ENCODE measurements at regions not wholly inside any gene's neighbourhood (a gene's known extent, or its start where the extent isn't known, plus 50 kb on each side); places are given as distances from the start of the nearest gene placed in this dataset.

DNA sequence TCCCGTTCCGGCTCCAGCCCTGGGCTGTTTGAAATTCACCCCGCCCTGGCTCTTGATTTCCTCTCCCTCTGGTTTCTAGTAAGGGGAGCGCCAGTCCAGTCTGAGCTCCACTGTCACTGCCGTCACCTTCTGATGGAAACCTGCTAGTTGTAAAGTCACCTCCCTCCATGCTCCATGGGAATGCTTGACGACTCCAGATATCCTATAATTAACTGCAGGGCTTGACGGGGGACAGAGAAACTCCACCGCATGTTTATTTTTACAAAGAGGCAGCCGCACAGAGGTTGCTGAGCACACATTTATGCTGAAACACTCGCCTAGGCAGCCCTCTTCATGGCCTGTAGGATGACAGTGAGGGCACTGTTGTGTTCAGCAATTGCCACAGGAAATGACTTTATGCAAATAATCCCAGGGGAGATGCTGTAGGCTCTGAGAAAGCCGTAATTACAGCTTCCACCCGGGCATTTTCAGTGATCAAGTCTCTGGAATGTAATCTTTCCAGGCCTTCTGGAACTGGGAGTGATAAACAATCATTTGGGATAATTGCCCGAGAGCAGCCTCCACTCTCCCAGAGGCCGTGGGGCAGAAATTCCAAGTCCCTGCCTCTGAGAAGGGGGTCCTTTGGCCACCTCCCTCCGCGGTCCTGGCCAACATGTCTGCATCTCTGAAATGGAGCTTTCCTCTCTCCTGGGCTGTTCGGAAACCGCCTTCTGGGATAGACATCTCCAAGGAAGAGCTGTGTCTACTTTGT is 300.5 kb downstream of the KLF6 start:
- Histone ChIP-seq H3K36me3 (no peaks in the 10 kb centered on the region), H3K4me1 (no peaks in the 10 kb centered on the region), H3K4me3 (no peak overlapping the region), H3K27me3 (no peaks in the 10 kb centered on the region), H3K9me3 (no peaks in the 10 kb centered on the region), H3K27ac (no peak overlapping the region)
- no peak for DNase-seq
- TF ChIP-seq, protein P1, sequence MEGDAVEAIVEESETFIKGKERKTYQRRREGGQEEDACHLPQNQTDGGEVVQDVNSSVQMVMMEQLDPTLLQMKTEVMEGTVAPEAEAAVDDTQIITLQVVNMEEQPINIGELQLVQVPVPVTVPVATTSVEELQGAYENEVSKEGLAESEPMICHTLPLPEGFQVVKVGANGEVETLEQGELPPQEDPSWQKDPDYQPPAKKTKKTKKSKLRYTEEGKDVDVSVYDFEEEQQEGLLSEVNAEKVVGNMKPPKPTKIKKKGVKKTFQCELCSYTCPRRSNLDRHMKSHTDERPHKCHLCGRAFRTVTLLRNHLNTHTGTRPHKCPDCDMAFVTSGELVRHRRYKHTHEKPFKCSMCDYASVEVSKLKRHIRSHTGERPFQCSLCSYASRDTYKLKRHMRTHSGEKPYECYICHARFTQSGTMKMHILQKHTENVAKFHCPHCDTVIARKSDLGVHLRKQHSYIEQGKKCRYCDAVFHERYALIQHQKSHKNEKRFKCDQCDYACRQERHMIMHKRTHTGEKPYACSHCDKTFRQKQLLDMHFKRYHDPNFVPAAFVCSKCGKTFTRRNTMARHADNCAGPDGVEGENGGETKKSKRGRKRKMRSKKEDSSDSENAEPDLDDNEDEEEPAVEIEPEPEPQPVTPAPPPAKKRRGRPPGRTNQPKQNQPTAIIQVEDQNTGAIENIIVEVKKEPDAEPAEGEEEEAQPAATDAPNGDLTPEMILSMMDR (IDR thresholded peaks at IDR 0.05), result no peak
- TF ChIP-seq POLR2A (IDR thresholded peaks at IDR 0.05), result no peak
- WGBS (ENCODE audit: insufficient coverage, low coverage, low lambda C conversion rate, missing lambda C conversion rate), result 55% methylated on average over 13 of the region's 18 CpGs
- intact Hi-C loops (cut with DNase I), result no loop called here
- ATAC-seq, result no peak

DNA sequence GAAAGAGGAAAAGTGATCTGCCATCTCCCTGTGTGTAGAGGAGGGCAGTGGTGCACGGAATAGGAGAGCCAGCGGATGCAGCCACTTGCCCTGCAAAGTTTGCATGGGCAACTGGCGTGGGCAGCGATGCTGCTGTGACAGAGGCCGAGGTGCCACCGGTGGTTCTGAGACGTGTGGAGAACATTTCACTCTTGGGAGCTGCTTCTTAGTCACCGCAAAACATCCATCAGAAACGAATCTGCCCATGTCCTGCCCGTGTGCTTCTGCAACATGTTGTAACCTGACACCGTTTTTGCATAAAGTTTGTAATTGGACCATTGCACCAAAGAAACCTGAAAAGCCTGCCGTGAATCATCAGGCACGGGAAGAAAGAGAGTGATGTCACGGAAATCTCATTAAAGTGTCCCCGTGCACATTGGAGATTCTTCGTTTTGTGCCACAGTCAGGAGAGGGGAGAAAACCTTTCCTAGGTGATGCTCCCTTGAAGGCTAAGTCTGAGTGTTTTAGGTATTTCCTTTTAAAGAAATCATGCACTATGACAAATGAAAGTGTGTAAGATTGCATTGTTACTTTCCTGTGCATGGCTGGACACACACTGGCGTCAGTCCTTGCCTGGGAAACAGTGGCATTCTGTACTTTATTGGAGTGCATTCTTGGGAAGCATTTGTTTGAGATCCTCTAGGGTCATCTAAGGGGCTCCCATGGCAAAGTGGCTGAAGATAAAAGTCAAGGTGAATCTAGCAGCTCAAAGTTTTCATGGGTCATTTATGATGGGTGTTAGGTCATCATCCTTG is 302.6 kb downstream of the KLF6 start:
- Histone ChIP-seq H3K9me3 (no peaks in the 10 kb centered on the region), H3K27me3 (no peaks in the 10 kb centered on the region), H3K36me3 (no peaks in the 10 kb centered on the region), H3K4me1 (no peaks in the 10 kb centered on the region), H3K4me3 (no peak overlapping the region), H3K27ac (no peak overlapping the region)
- no peak for DNase-seq
- ATAC-seq, result peak; percentile 71 to 80 (median 74)
- intact Hi-C loops (cut with DNase I), result no loop called here
- TF ChIP-seq, protein P1 (IDR thresholded peaks at IDR 0.05), result no peak
- TF ChIP-seq POLR2A (IDR thresholded peaks at IDR 0.05), result no peak
- WGBS (ENCODE audit: insufficient coverage, low coverage, low lambda C conversion rate, missing lambda C conversion rate), result 10% methylated on average over 9 of the region's 17 CpGs

DNA sequence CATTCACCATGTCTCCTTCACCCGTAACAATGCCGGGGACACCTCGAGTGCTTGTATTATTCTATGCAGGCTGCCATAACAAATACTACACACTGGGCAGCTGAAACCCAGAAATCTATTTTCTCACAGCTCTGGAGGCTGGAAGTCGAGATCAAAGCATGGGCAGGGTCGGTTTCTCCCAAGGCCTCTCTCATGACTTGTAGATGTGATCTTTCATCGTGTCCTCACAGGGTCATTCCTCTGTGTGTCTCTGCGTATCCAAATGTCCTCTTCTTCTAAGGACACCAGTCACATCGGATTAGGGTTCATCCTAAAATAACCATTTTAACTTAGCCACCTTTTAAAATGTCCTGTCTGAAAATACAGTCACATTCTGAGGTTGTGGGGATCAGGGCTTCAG is 303.5 kb downstream of the KLF6 start:
- 82% methylated on average over 7 of the region's 8 CpGs for WGBS (ENCODE audit: insufficient coverage, low coverage, low lambda C conversion rate, missing lambda C conversion rate)
- ATAC-seq (no peak), DNase-seq (peak in 1 of 3 donors; percentile 23)
- H3K9me3 ChIP-seq, result no peaks in the 10 kb centered on the region
- TF ChIP-seq, protein P1 (IDR thresholded peaks at IDR 0.05), result no peak
- no peak for TF ChIP-seq POLR2A (IDR thresholded peaks at IDR 0.05)
- no peaks in the 10 kb centered on the region for H3K27me3 ChIP-seq
- H3K4me3 ChIP-seq, result no peak overlapping the region
- H3K36me3 ChIP-seq, result no peaks in the 10 kb centered on the region
- intact Hi-C loops (cut with DNase I), result no loop called here
- H3K27ac ChIP-seq, result no peak overlapping the region
- H3K4me1 ChIP-seq, result no peaks in the 10 kb centered on the region

DNA sequence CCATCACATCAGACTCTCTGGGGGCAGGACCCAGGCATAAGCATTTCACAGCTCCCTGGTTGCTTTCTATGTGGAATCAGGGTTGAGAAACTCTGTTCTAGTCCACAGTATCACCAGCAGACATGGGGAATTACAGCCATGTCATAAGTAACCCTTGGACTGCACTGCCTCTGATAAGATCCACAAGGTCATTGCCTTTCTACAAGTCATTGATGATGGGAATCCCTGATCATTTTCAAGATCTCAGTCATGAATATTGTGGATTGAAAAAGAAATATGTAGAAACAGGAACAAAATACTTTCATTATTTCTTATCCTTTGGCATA is 304.1 kb downstream of the KLF6 start:
- Histone ChIP-seq H3K27ac (no peak overlapping the region), H3K4me3 (no peak overlapping the region), H3K36me3 (no peaks in the 10 kb centered on the region), H3K4me1 (no peaks in the 10 kb centered on the region), H3K9me3 (no peaks in the 10 kb centered on the region), H3K27me3 (no peaks in the 10 kb centered on the region)
- no peak for DNase-seq
- no peak for ATAC-seq
- intact Hi-C loops (cut with DNase I), result no loop called here
- TF ChIP-seq POLR2A (IDR thresholded peaks at IDR 0.05), result no peak
- TF ChIP-seq, protein P1 (IDR thresholded peaks at IDR 0.05), result no peak

Measured in right lobe of liver (tissue), 6 donors.